HG03521 (cell line): ENCODE measurements at regions not wholly inside any gene's neighbourhood (a gene's known extent, or its start where the extent isn't known, plus 50 kb on each side); places are given as distances from the start of the nearest gene placed in this dataset.

Experiments used
- ATAC-seq: cut with Tn5 transposase; IDR thresholded peaks from one replicate; pipeline ENCODE4 v1.9.1; 2021; ENCODE audit warnings: mild to moderate bottlenecking, moderate library complexity; ENCODE audit not compliant: unreplicated experiment

- ATAC-seq = no peak
Observed at GRCh38 chr21:27694667-27695066, 727.8 kb upstream of the ADAMTS5 start.

- no peak for ATAC-seq
Observed at GRCh38 chr21:27693376-27693775, 726.5 kb upstream of the ADAMTS5 start.

DNA sequence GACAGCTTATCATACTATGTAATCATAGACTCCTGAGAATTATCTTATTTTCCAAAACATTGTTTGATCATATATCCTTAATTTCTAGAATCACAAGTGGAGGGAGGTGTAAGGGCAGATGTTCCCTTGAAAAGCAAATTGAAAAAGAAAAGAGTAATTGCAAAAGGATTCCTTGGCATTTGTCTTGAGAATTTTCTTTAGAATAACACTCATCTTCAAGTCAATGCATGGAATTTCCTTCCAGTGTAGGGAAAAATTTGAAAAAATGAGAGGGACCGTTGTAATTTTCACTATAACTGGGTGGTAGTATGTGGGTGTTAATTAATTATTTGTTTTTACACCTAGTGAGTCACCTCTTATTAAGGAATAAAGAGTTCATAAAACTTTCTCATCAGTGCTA, 724.6 kb upstream of the ADAMTS5 start:
- no peak for ATAC-seq

DNA sequence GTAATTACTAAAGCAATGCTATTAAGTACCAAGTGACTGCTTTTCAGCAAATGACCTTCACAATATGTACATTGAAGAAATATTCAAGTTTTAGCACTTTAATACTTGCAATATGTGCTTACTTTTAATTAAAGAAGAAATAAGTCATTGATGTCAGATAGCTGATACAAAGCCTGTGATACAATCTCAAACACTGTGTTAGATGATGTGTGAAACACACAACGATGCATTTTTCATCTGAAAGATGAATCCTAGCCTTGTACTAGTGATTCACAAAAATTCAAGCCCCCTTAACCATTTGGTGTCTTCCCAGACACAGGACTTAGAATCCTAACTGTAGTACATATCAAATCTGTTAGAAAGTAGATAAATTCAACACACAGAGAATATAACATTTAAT, 724.1 kb upstream of the ADAMTS5 start:
- ATAC-seq = no peak

- no peak for ATAC-seq
Observed at GRCh38 chr21:27690426-27690825, 723.5 kb upstream of the ADAMTS5 start.

GRCh38 chr21:27688773-27689172, 721.9 kb upstream of the ADAMTS5 start:
- ATAC-seq = no peak

DNA sequence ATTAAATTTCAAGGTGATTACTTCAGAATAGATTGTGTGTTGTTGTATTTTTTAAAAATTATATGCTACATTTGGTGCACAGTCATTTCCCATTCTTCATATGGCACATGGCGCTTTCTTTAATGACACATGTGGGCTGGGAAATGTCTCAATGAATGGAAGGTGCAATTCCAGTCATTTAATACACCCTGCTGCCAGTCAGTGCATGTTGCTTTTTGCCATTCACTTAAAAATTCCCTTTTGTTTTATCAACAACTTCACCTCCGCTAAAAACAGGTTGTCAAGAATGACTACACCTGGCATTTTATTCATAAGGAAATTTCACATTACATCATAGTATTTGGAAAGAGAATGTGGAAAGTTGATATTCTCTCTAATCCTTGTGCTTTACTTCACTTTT, 716.4 kb upstream of the ADAMTS5 start:
- ATAC-seq = no peak

GRCh38 chr21:27681841-27682240, 715.0 kb upstream of the ADAMTS5 start:
- no peak for ATAC-seq

GRCh38 chr21:27681038-27681437, 714.1 kb upstream of the ADAMTS5 start:
- no peak for ATAC-seq

DNA sequence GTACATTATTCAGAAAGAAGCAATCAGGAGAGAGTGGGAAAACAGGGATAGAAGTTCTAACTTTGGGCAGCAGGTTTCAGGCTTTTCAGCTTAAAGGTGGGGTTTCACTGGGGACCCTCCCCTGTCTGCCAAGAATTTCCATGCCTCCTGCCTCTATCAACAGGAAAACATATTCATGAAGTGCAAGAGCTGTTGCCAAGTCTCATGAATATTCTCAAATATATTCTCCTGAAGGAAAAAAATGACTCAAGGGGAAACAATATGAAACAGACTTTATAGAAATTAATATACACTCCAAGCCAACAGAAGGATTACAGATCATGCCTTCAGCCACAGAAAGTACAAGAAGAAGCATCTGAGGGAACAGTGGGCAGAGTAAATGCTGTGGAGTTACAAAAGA, 713.3 kb upstream of the ADAMTS5 start:
- no peak for ATAC-seq

GRCh38 chr21:27678511-27678910, 711.6 kb upstream of the ADAMTS5 start:
- no peak for ATAC-seq

DNA sequence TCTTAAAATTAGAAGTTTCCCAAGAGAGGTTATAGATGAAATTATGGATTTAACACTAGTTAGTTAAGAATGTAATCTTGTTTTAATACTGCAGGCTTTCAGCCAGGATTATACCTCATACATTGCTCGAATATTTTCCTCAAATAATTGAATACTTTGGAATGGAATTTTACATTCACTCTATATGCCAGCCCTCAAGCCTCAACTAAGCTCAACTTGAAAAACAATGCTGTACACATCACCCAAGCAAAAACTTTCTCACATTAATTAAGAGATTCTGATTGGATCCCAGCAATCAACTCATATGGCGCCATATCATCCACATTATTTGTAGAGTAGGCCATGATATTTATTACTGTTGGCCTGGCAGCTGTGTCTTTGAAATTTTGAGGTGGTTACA, 710.7 kb upstream of the ADAMTS5 start:
- no peak for ATAC-seq

DNA sequence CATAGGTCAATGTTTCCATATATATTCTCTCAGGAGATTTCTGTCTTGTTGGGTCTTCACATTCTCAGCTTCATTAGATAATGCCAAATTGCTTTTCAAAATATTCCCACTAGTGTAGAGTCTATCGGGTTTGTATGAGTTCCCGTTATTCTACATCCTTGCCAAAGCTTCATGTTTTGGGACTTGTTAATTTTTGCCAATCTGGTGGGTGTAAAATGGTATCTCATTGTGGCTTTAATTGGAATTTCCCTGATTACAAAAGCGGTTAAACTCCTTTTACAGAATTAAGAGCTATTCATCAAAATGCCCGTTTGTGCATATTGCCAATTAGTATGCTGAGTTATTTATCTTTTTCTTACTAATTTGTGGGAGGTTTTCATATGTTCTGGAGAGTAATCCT, 708.4 kb upstream of the ADAMTS5 start:
- no peak for ATAC-seq

- no peak for ATAC-seq
Observed at GRCh38 chr21:27674041-27674615, 707.2 kb upstream of the ADAMTS5 start.

GRCh38 chr21:27673581-27673980, 706.7 kb upstream of the ADAMTS5 start:
- ATAC-seq = no peak

DNA sequence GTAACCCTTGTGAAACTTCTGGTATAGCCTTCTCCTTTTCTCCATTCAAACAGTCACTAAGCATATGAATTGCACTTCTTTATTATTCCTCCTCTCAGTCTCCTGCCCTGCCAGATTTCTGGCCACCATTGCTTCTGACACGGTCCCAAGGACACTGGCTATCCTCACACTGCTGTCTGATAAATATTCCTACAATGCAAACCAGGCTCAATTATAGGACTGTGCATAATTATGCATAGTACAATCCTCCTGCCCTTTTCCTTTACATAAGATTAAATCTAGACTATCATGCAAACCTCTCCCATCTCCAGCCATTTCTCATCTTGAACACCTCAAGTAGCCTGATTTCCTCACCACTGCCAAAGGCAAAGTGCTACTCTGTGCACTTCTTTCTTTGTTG, 704.3 kb upstream of the ADAMTS5 start:
- ATAC-seq = no peak

- ATAC-seq = no peak
Observed at GRCh38 chr21:27653481-27653880, 686.6 kb upstream of the ADAMTS5 start.

- ATAC-seq = no peak
Observed at GRCh38 chr21:27649762-27650161, 682.9 kb upstream of the ADAMTS5 start.

- ATAC-seq = no peak
Observed at GRCh38 chr21:27649323-27649722, 682.4 kb upstream of the ADAMTS5 start.

- ATAC-seq = no peak
Observed at GRCh38 chr21:27648560-27648959, 681.7 kb upstream of the ADAMTS5 start.

GRCh38 chr21:27647921-27648320, 681.0 kb upstream of the ADAMTS5 start:
- no peak for ATAC-seq

- ATAC-seq = no peak
Observed at GRCh38 chr21:27647401-27647800, 680.5 kb upstream of the ADAMTS5 start.

DNA sequence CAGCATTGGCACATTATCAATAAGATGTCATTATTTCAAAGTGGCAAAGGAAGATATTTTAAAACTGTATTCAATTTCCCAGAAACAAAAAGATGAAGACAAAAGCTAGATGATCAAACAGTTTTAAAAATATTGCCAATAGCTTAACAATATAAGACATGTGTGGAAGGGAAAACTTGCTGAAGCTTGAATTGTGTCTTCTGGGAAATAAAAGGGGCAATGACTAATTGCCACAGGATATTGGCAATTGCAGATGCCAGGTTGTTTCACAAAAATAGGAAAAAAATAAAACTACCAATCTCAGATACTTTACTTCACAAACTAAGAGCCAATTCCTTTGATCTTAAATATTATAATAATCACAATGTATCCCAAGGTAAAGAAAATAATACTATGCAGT, 679.8 kb upstream of the ADAMTS5 start:
- ATAC-seq = no peak

GRCh38 chr21:27646056-27646455, 679.2 kb upstream of the ADAMTS5 start:
- ATAC-seq = no peak
